CD4-positive, alpha-beta T cell treated with Interleukin-12 subunit alpha and Interleukin-12 subunit beta, for 1 hour (primary cell): ENCODE measurements at regions not wholly inside any gene's neighbourhood (a gene's known extent, or its start where the extent isn't known, plus 50 kb on each side); places are given as distances from the start of the nearest gene placed in this dataset.
"Not testable (repeated sequence)": the region's sequence is repeated elsewhere in the genome, so short reads cannot be mapped to it uniquely, and the experiment has no call there.

Source experiments
- DNase-seq: peaks from one replicate; pipeline ENCODE4 v3.0.0-alpha.2; 2020

DNA sequence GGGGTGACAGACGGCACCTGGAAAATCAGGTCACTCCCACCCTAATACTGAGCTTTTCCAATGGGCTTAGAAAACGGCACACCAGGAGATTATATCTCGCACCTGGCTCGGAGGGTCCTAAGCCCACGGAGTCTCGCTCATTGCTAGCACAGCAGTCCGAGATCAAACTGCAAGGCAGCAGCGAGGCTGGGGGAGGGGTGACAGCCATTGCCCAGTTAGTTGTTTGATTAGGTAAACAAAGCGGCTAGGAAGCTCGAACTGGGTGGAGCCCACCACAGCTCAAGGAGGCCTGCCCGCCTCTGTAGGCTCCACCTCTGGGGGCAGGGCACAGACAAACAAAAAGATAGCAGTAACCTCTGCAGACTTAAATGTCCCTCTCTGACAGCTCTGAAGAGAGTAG lies 260.9 kb downstream of the BLID start:
- not testable (repeated sequence) for DNase-seq

DNA sequence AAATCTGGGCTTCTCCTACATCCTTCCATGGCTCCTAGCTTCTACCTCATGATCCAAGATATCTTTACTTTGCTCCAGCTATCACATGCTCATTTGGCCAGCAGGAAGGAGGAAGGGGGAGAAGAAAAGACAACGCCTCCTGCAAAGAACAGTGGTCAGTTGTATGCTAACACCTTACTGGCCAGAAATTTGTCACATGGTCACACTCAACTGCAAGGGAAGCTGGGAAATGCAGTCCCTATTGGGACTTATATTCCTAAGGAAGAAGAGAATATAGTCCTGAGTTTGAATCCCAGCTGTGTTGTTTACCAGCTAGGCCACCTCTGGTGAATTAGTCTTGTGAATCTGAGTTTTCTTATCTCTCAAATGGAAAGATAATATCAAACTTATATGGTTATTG lies 272.0 kb downstream of the BLID start:
- DNase-seq, result no peak

DNA sequence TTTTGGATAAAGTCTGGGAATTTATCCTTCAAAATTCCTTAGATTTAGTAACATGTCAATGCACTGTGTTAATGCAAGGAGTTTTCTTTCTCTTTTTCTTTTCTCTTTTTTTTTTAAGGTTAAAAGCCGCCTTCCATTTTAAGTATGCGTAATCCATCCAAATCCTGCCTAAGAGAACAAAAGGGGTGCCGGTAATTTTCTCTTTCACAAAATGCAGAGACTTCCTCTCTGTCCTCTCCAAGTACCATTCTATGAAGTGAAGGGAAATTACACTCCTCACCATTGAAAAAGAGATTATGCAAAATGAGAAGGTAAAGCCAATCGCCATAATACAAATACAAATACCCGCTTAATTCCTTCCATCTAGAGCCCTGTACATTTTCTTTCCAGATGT lies 273.8 kb downstream of the BLID start:
- DNase-seq, result no peak

DNA sequence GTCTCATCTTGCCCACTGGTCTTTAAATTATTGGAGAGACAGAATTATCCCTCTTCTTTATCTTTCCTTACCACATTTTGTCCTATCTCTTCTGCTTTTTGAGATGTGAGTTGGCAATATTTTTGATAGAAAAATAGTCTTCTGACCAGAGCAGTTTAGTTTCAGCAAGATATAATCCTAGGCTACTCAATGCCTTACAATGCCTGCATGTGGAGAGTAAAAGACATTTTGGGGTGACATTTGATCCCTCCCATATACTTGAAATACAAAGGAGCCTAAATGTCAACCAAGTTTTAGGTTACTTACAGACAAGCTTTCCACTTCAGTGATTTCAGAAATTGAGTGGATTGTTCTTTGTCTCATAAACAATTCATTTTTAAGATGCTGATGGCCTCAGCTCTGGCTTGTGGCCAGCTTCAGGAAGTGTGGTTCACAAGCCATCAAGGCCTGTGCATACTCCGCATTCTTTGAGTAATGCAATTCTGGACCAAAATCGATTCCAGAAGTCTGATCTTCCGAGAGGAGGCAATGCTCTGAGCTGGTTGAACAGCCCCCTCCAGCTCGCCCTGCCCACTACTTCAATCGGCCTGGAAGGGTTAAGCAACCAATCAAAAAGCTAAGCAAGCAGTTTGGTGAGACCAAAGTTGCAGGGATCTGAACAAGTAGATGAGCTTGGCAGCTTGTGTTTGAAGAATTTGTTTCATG lies 274.4 kb downstream of the BLID start:
- no peak for DNase-seq

DNA sequence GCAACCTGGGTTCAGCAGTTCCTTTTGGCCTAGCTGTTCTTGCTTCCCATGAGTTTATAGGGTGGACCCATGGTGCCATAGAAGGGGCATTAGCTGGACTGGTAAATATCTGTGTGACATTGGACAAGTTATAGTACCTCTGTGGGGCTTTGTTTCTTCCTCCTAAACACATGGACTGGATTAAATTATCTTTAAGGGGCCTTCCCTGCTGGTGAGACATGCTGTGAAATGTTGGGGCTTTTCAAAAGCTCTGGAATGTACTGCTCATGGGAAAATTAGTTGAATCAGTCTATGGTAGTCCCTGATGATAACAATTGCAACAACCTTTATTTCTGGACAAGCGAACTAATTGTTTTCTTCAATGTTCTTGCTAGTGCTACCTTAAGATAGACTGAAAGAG lies 276.2 kb downstream of the BLID start:
- DNase-seq, result no peak

DNA sequence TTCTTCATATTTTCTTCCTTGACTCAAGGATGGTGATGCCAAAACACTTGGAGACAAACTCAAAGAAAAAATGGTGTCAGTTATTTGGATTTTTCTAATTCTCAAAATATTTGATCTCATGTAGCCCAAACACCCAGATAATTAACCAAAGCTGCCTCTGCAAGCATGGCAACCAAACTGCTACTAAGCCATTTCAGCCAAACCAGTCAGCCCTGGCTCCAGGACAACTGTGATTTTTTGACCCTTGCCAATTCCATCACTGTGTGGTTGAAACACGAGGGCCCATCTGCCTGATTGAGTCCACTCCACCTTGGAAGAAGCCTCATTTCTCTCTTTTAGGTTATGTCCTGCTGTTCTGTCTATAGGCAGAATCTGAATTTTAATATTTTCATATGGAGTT lies 277.4 kb downstream of the BLID start:
- DNase-seq, result no peak

DNA sequence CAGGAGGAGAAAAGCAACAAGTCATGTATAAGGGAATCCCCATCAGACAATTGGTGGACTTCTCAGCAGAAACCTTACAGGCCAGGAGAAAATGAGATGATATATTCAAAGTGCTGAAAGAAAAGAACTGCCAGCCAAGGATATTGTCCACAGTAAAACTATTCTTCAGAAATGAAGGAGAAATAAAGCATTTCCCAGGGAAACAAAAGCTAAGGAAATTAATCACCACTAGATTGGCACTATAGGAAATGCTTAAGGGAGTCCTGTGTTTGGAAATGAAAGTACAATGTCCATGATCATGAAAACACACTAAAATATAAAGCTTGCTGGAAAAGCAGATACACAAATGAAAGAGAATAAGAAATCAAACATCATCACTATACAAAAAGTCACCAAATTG lies 282.0 kb downstream of the BLID start:
- no peak for DNase-seq

DNA sequence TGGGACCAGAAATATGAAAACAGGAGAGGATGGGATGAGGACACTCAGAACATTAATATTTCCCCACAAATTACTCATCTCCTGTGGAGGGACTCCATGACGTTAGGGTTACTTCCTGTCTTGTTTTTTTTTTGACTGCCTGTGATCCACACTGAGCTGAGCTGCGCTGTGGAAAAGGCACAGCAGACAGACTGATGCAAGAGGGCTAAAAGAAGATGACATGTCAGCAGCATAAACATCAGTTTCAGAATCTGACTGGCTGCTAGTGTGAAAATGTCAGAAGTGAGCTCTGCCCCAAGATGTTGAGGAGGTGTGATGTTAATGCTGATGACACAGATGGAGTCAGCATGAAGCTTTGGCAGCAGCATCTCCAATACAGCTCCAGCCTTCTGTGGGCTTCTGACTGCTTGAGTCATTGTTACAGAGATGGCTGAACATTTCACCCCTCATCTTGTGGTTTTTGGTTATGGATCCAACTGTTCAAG lies 286.8 kb downstream of the BLID start:
- no peak for DNase-seq

DNA sequence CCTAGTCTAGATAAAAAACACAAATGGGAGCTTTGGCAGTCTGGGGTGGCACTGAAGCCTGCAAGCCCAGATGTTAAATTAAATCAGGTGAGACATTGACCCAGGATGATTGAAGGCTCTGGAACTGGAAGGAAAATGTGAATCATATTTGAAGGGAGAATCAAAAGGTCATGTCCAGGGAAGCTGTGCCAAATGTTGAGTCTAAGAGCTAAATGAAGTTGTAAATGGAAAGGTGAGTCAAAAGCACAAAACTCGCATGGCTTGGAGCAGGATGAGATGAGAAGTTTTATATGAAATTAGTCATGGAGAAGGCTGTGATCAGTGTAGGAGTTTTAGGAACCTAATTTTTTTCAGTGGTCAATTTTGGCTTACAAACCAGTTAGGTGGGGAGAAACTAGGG lies 301.1 kb downstream of the BLID start:
- no peak for DNase-seq

DNA sequence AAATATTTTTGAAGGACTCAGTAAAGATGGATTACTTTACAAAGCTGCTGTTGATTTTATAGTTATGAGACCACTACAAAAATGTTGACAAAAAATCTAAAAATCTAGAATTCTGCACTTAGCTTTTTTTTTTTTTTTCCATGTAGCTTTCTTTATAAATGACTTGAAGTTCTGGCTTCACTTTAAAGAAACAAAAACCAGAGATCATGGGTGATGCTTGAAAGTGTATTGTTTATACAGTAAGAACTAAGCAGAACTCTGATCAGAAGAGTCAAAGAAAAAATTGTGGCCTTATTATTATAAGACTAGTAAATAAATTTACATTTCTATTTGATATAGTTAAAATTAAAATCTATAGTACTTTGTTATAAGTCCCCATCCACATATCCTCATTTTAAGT lies 301.7 kb downstream of the BLID start:
- no peak for DNase-seq

DNA sequence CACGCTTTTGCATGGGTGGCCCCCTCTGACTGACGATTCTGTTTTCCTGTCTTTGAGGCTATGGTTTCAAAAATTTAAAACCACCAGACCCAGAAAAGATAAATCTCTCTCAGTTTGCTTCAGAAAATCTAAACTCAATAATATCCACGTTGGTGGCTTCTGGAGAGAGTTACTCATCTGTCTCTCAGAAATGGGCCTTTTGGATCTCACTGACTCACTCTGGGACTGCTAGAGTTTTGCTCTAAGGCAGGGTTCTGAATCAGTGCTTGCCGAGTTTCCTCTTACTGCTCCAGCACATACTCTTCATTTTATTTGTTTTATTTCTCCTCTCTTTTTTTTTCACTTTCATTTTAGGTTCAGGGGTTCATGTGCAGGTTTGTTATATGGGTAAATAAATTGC lies 305.7 kb downstream of the BLID start:
- no peak for DNase-seq

DNA sequence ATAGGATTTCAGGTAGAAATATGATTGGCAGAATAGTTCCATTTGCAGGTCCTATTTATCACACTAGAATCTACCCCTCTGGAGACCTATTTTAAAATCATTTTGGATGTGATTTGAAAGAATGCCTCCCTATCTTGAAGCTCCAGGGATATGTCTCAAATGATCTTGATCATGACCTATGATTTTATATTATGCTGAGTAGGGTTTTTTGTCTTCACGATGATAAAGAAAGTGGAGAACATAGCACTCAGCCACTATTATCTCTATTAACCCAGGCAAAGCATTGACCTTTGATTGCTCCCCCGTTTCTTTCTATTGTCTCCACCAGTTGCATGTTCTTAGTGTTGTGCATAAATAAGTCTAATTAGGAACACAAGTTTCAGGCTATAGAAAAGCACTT lies 307.9 kb downstream of the BLID start:
- DNase-seq, result no peak

DNA sequence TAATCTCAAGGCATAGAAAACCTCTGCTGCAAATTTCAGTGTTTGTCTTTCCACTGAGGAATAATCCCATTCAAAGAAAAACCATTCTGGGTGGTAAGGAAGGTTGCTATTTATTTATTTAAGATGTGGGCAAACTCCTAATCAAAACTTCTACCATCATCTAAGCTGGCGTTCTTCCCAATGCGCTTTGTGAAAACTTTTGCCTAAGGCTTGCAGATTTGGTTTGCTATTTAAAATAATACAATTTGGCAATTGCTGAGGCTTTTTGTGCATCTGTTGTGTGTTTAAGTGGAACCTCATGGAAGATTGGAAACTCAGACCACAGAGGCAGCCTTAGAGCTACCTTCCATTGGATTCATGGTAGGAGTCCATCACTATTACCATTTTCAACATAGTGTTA lies 309.0 kb downstream of the BLID start:
- no peak for DNase-seq

DNA sequence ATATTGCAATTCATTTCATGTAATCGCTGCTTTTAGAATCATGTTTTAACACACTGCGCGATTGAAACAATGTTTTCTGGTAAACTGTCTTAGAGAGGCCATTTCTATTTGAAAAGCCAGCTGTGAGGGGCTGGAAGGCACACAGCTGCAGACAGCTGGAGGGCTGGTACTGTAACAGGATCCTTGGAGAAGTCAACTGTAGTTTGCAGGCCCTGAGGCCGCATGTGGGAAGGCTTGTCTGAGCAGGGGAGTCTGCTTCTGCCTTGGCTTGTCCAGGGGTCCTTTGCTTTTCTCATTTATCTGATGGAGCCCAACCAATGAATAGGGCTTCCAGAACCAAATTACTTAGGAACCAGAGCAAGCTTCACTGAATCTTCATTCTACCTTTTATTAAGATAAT lies 313.5 kb downstream of the BLID start:
- DNase-seq, result no peak

DNA sequence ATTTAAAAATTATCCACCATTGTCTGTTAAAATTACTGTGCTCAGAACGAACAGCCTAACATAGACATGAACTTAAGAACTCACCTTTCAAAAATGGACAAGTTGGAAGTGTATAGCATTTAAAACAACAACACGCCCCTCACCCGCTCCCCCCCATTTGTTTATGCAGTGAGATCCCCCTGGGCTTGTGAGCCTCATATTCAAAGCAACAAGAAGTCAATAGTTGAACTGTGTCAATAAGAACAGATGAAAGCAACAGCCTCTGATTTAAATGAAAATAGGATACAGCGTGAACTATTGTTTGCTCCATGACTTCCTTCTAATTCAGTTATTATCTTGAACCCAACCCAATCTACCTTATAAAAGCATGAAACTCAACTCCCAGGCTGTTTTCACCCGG lies 314.2 kb downstream of the BLID start:
- no peak for DNase-seq

DNA sequence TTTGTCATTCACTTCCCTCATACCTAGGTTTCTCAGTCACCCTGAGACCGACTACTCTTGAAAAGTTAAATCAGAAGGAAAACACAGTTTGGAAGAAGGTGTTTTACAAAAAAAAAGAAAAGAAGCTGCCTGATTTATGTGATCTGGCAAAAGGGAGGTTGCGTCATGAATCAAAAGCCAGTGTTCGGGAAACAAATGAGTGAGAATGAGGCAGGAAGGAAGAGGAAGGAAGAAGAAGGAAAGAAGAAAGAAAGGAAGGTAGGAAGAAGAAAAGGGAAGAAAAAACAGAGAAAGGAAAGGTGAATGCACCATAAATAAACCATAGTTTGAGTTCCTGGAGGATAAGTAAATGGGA lies 314.6 kb downstream of the BLID start:
- no peak for DNase-seq

DNA sequence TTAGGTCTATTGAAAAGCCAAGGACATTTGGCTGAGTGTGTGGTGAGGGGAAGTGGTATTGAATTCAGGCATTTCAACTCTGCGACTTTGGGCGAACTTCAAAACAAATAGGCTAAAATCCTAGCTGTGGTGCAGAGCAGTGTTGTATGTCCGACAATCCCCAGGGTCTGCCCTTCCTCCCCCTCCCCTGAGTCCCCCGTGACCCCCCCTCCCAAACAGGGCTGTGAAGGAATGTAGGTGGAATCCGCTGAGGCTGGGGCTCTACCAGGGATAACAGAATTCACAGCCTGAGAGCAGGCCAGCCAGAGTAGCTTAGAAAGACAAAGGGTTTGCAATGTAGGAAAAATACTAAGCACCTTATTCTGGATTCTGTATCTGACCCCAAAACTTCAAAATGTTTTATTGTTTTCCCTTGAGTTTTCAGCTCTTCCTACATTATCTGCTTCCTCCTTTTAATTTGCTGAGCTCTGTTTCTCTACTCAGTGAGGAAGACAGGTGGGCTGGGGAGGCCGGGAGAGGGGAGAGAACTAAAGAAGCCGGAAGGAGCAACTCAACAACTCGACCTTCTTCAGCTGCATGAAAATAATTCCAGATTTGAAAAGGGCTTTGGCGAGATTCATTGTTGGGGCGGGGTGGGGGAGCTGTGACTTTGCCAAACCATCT lies 315.2 kb downstream of the BLID start:
- no peak for DNase-seq

DNA sequence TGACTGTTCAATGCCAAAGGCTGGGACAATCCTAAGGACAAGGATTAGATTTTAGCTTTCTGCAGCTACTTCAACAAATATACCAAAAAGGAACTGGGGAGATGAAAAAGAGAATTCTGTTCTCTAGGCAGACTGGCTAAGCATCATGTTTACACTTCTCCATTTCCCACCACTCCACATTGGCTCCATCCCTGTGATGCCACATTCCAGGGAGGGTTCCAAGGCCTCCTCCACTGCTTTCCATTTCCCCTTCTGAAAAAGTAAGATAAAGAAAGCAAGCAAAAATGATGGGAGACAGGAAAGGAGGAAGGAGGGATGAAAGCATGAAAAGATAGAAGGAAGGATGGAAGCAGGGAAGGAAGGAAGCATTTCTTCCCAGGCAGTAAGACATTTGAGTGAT lies 315.8 kb downstream of the BLID start:
- DNase-seq, result no peak

DNA sequence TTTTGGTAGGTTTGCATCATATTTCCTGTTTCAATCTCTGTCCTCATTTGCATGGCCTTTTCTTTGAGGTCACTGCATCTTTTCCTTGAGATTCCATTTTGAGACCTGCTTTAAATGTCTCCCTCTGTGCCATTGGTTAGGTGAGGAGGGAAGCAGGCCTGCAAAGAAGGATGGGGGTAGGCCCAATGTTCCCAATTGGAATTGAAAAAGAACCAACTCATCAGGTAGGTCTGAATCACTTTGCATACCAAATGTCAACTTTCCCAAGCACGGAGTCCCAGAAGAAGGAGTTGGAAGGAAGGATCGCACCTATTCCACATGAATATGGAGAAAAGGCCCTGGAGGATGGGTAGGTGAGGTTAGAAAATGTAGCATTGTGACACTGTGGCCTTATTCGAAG lies 318.5 kb downstream of the BLID start:
- no peak for DNase-seq

DNA sequence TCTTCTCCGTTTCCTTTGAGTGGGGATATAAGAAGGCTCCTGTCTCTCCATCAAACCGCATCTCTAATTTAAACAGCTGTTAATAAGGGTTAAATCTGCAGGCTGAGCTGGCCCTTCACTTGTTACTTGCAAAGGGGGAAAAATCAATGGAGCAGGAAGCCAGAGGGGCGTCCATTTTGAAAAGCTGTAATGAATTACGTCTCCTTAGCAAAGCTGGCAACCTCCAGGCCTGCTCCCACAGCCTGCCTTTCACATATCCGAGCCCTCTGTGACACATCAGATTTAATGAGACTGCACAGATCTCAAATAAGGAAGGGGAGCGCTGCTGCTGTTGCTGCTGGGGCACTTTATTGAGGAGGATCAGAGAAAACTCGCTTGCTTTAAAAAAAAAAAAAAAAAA lies 320.8 kb downstream of the BLID start:
- DNase-seq, result no peak

DNA sequence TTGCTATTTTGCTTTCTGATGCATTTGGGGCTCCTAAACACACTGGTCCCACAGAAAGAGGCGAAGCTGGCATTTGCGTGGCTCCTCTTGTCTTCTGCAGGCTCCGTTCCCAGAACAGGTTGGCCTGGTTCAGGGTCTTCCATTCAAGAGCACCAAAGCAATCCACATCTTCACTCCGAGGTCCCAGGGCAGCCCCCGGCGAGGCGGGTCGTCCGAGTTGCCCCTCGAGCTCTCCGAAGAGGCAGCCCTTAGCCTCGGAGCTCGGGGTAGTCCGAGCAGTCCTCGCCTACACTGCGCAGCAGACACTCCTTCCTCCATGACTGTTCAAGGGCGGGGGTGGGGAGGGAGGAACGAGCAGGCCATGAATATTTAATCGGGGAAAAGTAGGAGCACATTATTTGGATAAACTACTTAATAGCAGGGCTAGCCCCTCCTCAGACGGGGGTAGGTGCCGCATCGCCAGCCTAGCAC lies 321.3 kb downstream of the BLID start:
- DNase-seq, result no peak

DNA sequence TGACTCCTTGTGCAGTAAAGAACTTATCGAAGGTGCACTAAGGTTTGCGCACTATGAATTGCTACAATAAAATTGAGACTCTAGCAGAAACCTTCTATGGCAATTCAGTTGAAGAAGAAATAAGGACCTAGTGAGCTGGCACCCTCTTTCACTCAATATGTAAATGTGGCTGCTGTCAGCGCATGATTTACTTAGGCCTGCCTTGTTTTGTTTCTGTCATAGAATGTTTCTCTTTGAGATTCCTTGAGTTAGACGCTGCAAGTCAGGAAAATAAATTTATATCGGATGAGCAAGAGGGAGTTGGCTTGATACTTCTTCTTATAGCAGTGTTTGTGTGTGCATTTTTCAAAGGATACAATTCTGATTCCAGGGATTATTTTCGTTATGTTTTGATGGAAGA lies 322.1 kb downstream of the BLID start:
- no peak for DNase-seq

DNA sequence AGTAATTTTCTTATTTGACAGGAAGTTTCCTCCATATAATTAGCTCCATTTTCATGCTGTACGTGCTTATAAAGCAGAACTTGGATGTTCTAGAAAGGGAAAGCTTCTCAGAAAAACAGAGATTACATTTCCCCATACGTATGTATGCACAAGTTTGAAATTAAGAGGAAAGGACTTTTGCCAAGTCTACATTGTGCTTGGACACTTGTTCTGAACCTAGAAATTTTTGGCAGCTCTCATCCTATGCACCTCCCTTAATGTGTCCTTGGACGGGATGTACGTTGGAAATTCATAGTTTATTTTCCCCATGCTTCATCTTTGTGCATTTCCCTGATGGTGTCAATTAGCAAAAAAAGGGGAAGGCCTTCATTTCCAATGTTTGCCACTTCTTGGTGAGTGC lies 322.7 kb downstream of the BLID start:
- DNase-seq, result no peak

DNA sequence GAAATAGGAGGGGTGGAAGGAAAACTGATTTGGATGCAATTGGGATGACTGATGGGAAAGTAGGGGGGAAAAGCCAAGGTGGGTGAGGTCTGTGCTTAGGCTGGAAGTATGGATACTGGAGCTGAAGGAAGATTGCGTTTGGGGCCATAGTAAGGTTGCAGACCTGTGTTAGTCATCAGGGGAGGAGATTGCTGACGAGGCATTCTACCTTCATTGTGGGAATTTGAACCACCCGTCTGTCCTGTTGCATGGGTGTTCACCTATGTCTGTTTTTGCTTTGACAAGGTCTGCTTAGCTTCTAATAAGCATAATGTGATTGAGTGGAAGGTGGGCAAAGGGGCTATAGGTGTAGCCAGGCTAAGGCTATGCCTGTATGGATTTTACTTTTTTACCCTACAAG lies 323.8 kb downstream of the BLID start:
- no peak for DNase-seq

DNA sequence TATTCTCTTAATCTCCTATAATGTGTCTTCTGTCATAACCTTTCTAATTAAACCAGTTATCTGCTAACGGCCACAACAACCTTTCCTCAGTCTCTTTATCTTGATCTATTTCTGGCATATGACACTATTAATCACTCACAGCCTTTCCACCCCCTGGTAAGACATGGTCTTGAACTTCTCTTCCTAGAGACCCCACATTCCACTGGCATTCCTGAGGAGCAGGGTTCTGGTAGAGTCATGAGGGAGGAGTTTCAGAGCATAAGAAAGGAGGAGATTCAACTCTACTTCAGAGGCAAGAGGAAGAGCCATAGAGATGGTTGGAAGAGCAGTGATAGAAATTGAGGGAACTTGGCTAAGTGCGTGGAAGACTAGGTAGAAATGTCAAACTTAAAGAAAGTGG lies 325.6 kb downstream of the BLID start:
- DNase-seq, result no peak
